PC-9 (cell line): ENCODE measurements at regions not wholly inside any gene's neighbourhood (a gene's known extent, or its start where the extent isn't known, plus 50 kb on each side); places are given as distances from the start of the nearest gene placed in this dataset.

ENCODE experiments used
- BruUV-seq: library from RNA; stranded (reverse); fragments of 400-500 nt; replicated peaks from 2 replicates; lab custom pipeline; 2021; lab: Mats Ljungman, UMichigan
- CTCF ChIA-PET: fragments of 300-600 bp; sonication (Branson Sonifier 250); formaldehyde crosslinking; loops from one replicate; lab custom pipeline; 2022; ENCODE audit warnings: antibody characterized with exemption; lab: Charles Lee
- POLR2A ChIA-PET: fragments of 300-600 bp; sonication (Branson Sonifier 250); formaldehyde crosslinking; loops from one replicate; lab custom pipeline; 2022; ENCODE audit warnings: antibody characterized with exemption; ENCODE audit not compliant: unreplicated experiment; lab: Charles Lee
- DNase-seq, 2 experiments: peaks; one replicate each; pipeline versions ENCODE4 v3.0.0 to v3.0.0-alpha.2; 2015 to 2022; ENCODE audit warnings: mixed read lengths in 1 of 2
- H2AFZ ChIP-seq: fragments of 200-600 bp; sonication (generic); 2 replicates; pipeline ENCODE4 v1.8.1; 2017; ENCODE audit warnings: antibody characterized with exemption
- H3F3A ChIP-seq: fragments of 200-600 bp; sonication (generic); 2 replicates; pipeline ENCODE4 v1.8.1; 2017; ENCODE audit warnings: antibody characterized with exemption, mild to moderate bottlenecking, low read depth; ENCODE audit not compliant: insufficient read depth
- H3K27ac ChIP-seq: fragments of 200-600 bp; sonication (generic); 2 replicates; pipeline ENCODE4 v1.6.1; 2016; ENCODE audit warnings: mixed run types
- H3K27me3 ChIP-seq: fragments of 200-600 bp; sonication (generic); 2 replicates; pipeline ENCODE4 v1.6.1; 2016; ENCODE audit warnings: low read depth, mixed run types; ENCODE audit not compliant: insufficient read depth
- H3K36me3 ChIP-seq: fragments of 200-600 bp; sonication (generic); 2 replicates; pipeline ENCODE4 v1.6.1; 2016; ENCODE audit warnings: low read depth, mixed run types
- H3K4me1 ChIP-seq: fragments of 200-600 bp; sonication (generic); replicated peaks from 2 replicates; pipeline ENCODE4 v1.6.1; 2016; ENCODE audit warnings: mixed run types; ENCODE audit not compliant: insufficient read depth
- H3K4me2 ChIP-seq: fragments of 200-600 bp; sonication (generic); 2 replicates; pipeline ENCODE4 v1.6.1; 2017; ENCODE audit warnings: mixed run types
- H3K4me3 ChIP-seq: fragments of 200-600 bp; sonication (generic); 2 replicates; pipeline ENCODE4 v1.6.1; 2016; ENCODE audit warnings: mixed run types
- H3K79me2 ChIP-seq: fragments of 200-600 bp; sonication (generic); 2 replicates; pipeline ENCODE4 v1.6.1; 2017; ENCODE audit warnings: low read depth, mixed run types
- H3K9me2 ChIP-seq: fragments of 200-600 bp; sonication (generic); 2 replicates; pipeline ENCODE4 v1.8.1; 2017; ENCODE audit warnings: mild to moderate bottlenecking; ENCODE audit not compliant: insufficient read depth
- H3K9me3 ChIP-seq: fragments of 200-600 bp; sonication (generic); 2 replicates; pipeline ENCODE4 v1.8.1; 2016; ENCODE audit warnings: low read depth; ENCODE audit not compliant: insufficient read depth
- H4K20me1 ChIP-seq: fragments of 200-600 bp; sonication (generic); 2 replicates; pipeline ENCODE4 v1.8.1; 2017; ENCODE audit not compliant: insufficient read depth
- CTCF ChIP-seq: fragments of 200-600 bp; sonication (generic); conservative IDR thresholded peaks from 2 replicates; pipeline ENCODE4 v1.6.1; 2017; ENCODE audit warnings: mixed run types, antibody characterized with exemption, mild to moderate bottlenecking, moderate library complexity
- EZH2 ChIP-seq: fragments of 200-600 bp; sonication (generic); IDR thresholded peaks from 2 replicates; pipeline ENCODE4 v1.8.0; 2017; ENCODE audit warnings: antibody characterized with exemption, low read depth
- intact Hi-C: fragments of 100-400 bp; cut with micrococcal nuclease; formaldehyde crosslinking; loops from one replicate; pipeline ENCODE4 v1.10.0; 2022; ENCODE audit not compliant: unreplicated experiment

- H3K4me1 ChIP-seq = no peaks in the 10 kb centered on the region
- no peaks in the 10 kb centered on the region for H3K27me3 ChIP-seq
- H3K9me3 ChIP-seq = no peaks in the 10 kb centered on the region
- intact Hi-C loops = no loop called here
- H3K27ac ChIP-seq = no peak overlapping the region
- no peak for DNase-seq
- ChIA-PET POLR2A (no interaction called here), CTCF (no interaction called here)
- H3K36me3 ChIP-seq = no peaks in the 10 kb centered on the region
- no peak overlapping the region for H3K4me2 ChIP-seq
- no peak overlapping the region for H3K4me3 ChIP-seq
- H3F3A ChIP-seq = no peaks in the 10 kb centered on the region
- H2AFZ ChIP-seq = no peak overlapping the region
- H3K79me2 ChIP-seq = no peaks in the 10 kb centered on the region
- no peaks in the 10 kb centered on the region for H3K9me2 ChIP-seq
- no peak for TF ChIP-seq EZH2
- H4K20me1 ChIP-seq = no peaks in the 10 kb centered on the region
- BruUV-seq = no TSS peak
Measured at GRCh38 chr16:8262299-8262698, 328.0 kb downstream of the TMEM114 start.

DNA sequence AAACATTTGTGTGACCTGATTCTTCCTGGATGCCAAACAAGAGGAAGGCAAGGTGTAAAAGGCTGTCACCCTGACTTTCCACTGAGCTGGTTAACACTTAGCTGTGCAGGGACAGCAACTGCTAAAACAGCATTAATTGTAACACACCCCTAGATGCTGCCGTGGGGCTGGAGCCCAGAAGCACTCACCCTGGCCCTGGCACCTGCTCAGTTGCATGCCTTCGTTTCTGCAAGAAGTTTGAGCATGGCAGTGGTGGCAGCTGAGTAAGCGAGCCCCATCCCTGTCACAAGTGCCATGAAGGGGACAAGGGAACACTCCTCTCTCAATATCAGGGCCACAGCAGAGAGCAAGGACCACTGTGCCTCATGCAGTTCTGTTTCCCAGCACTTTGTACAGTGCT, 330.2 kb downstream of the TMEM114 start:
- DNase-seq = no peak
- CTCF ChIA-PET = no interaction called here
- no peaks in the 10 kb centered on the region for H3K4me1 ChIP-seq
- H3F3A ChIP-seq = no peaks in the 10 kb centered on the region
- H3K27me3 ChIP-seq = no peaks in the 10 kb centered on the region
- intact Hi-C loops = no loop called here
- H3K36me3 ChIP-seq = no peaks in the 10 kb centered on the region
- no peaks in the 10 kb centered on the region for H3K79me2 ChIP-seq
- H3K9me3 ChIP-seq = no peaks in the 10 kb centered on the region
- H3K27ac ChIP-seq = no peak overlapping the region
- POLR2A ChIA-PET = no interaction called here
- H3K4me3 ChIP-seq = no peak overlapping the region
- no TSS peak for BruUV-seq
- no peaks in the 10 kb centered on the region for H4K20me1 ChIP-seq
- H2AFZ ChIP-seq = no peak overlapping the region
- TF ChIP-seq CTCF (no peak), EZH2 (no peak)
- no peak overlapping the region for H3K4me2 ChIP-seq
- no peaks in the 10 kb centered on the region for H3K9me2 ChIP-seq

DNA sequence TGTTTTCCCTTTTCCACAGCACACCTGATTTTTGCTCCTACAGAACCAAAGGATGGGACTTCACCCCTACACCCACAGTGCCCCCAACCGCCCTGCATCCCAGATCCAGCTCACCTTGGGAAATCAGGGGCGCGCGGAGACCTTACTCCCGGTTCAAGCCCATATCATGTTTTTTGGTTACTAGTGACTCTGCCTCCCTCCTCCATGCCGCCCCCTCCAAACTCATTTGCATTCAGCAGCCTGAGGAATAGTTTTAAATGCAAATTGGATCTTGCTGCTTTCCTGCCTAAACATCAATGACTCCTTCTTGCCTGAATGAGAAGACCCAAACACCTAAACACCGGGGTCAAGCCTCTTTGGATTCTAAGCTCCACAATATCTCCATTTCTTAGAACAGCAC, 331.8 kb downstream of the TMEM114 start:
- ChIA-PET CTCF (no interaction called here), POLR2A (no interaction called here)
- Histone ChIP-seq H3K4me2 (no peak overlapping the region), H3K27ac (no peak overlapping the region), H4K20me1 (no peaks in the 10 kb centered on the region), H3K27me3 (no peaks in the 10 kb centered on the region), H3K4me3 (no peak overlapping the region), H3F3A (no peaks in the 10 kb centered on the region), H2AFZ (no peak overlapping the region), H3K9me2 (no peaks in the 10 kb centered on the region), H3K4me1 (no peaks in the 10 kb centered on the region), H3K79me2 (no peaks in the 10 kb centered on the region), H3K9me3 (no peaks in the 10 kb centered on the region), H3K36me3 (no peaks in the 10 kb centered on the region)
- TF ChIP-seq EZH2 (no peak), CTCF (no peak)
- intact Hi-C loops = no loop called here
- DNase-seq = no peak
- no TSS peak for BruUV-seq

- Histone ChIP-seq H3K4me1 (no peaks in the 10 kb centered on the region), H3K79me2 (no peaks in the 10 kb centered on the region), H3K27ac (no peak overlapping the region), H3K4me3 (no peak overlapping the region), H3K9me3 (no peaks in the 10 kb centered on the region), H2AFZ (no peak overlapping the region), H3K27me3 (no peaks in the 10 kb centered on the region), H3K9me2 (no peaks in the 10 kb centered on the region), H3F3A (no peaks in the 10 kb centered on the region), H3K36me3 (no peaks in the 10 kb centered on the region), H3K4me2 (no peak overlapping the region), H4K20me1 (no peaks in the 10 kb centered on the region)
- intact Hi-C loops = no loop called here
- ChIA-PET POLR2A (no interaction called here), CTCF (no interaction called here)
- TF ChIP-seq EZH2 (no peak), CTCF (no peak)
- BruUV-seq = no TSS peak
- no peak for DNase-seq
Measured at GRCh38 chr16:8257561-8257960, 332.8 kb downstream of the TMEM114 start.
